ENCODE measurements at regions not wholly inside any gene's neighbourhood (a gene's known extent, or its start where the extent isn't known, plus 50 kb on each side); places are given as distances from the start of the nearest gene placed in this dataset.

DNA sequence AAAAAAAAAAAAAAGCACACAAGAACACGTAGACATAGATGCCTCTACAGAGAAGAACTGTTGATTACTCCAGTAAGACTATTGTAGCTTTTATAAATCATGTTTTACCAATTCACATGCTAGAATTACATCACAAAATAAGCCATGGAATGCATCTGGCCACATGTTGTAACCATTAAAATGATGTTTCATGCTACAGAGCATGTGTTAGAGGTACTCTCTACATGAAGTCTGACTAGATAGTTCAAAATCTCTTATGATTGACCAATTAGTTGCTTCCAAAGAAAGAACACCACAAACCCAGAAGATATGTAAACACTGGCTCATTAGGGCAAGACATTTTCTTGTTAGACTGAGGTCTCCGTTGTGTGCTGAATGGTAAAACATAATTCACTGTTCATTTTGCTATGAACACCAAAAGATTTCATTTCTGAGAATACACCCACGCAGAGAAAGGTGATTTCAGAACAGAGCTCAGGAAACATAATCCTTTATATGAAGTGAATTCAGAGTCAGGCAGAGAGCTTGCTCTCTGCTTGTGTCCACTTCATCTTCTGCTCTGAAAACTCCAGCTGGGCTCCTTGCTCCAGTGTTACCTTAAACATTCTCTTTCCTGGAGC, 411.4 kb upstream of the SOX9 start:
- H3K4me1 Mint-ChIP-seq (ENCODE audit: low read depth): no peaks in the 10 kb centered on the region
- H3K9me3 Mint-ChIP-seq: peaks cover 20% of the 10 kb centered on the region
- intact Hi-C loops (cut with micrococcal nuclease): no loop called here
- H3K36me3 Mint-ChIP-seq (ENCODE audit: low read depth): no peaks in the 10 kb centered on the region
- no peak overlapping the region for H3K27ac Mint-ChIP-seq
- no peak overlapping the region for H3K4me3 Mint-ChIP-seq (ENCODE audit: low read depth)
- no peak for DNase-seq (ENCODE audit: low spot score)
- no peaks in the 10 kb centered on the region for H3K27me3 Mint-ChIP-seq (ENCODE audit: low read depth)

DNA sequence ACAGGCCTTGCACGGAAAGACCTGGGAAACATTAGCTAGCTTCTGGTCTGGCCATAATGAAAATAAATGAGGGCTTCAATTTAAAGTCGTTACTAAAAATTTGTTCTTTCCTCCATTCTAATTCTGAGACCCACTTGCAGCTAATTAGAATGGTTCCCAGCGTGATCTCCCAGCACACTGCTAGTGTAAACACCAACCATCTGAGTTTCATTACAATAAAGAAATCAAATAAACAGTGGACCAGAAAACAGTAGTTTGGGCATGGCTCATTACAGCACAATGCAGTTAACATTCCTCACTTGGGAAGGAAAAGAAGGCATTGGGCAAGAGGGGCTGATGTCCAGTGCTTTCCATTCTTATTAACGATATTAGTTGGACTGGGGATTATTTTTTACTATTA, 410.9 kb upstream of the SOX9 start:
- no peak for DNase-seq (ENCODE audit: low spot score)
- Mint-ChIP-seq H3K4me1 (ENCODE audit: low read depth) (no peaks in the 10 kb centered on the region), H3K27me3 (ENCODE audit: low read depth) (no peaks in the 10 kb centered on the region), H3K27ac (no peak overlapping the region), H3K4me3 (ENCODE audit: low read depth) (no peak overlapping the region), H3K9me3 (peaks cover 20% of the 10 kb centered on the region), H3K36me3 (ENCODE audit: low read depth) (no peaks in the 10 kb centered on the region)
- intact Hi-C loops (cut with micrococcal nuclease): no loop called here

DNA sequence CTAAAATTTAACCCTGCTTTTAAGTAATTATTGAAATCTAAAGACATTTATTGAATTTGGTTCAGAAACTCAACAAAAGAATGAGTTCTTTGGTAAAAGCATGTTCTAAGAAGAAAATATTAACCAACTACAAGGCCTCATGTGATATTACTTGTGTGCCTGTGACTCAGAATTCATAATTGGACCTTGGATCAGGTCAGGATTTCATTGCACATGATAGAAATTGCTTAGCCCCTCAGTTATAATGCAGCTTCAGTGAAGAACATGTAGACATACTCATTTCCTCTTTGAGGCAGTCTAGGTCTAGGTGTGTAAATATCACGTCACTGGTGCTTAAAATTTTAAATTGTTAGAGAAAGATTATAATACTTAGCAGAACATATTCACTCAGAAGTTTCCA, 410.0 kb upstream of the SOX9 start:
- no peaks in the 10 kb centered on the region for H3K27me3 Mint-ChIP-seq (ENCODE audit: low read depth)
- no peaks in the 10 kb centered on the region for H3K4me1 Mint-ChIP-seq (ENCODE audit: low read depth)
- DNase-seq (ENCODE audit: low spot score): no peak
- peaks cover 27% of the 10 kb centered on the region for H3K9me3 Mint-ChIP-seq
- no peaks in the 10 kb centered on the region for H3K36me3 Mint-ChIP-seq (ENCODE audit: low read depth)
- no peak overlapping the region for H3K27ac Mint-ChIP-seq
- intact Hi-C loops (cut with micrococcal nuclease): no loop called here
- no peak overlapping the region for H3K4me3 Mint-ChIP-seq (ENCODE audit: low read depth)

DNA sequence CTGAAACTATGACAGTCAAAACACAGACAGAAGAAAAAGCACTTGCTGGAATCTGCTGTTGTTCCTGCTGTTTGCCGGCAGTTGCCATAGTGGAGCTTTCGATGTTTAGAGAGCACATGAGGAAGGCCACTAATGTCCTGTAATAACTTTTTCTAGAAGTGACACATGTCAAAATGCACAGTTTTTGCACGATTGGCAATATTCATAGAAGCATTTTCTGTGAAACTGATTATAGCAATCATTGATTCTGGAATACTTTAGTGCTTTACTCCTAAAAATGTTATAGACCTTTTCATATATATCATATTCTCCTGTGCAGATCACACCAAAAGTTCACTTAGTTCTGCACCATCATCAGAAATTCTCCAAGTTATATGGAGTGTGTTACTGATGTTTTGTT, 407.0 kb upstream of the SOX9 start:
- no peaks in the 10 kb centered on the region for H3K36me3 Mint-ChIP-seq (ENCODE audit: low read depth)
- H3K4me1 Mint-ChIP-seq (ENCODE audit: low read depth): no peaks in the 10 kb centered on the region
- peaks cover 30% of the 10 kb centered on the region for H3K9me3 Mint-ChIP-seq
- H3K27me3 Mint-ChIP-seq (ENCODE audit: low read depth): no peaks in the 10 kb centered on the region
- no peak overlapping the region for H3K27ac Mint-ChIP-seq
- DNase-seq (ENCODE audit: low spot score): no peak
- intact Hi-C loops (cut with micrococcal nuclease): no loop called here
- H3K4me3 Mint-ChIP-seq (ENCODE audit: low read depth): no peak overlapping the region

DNA sequence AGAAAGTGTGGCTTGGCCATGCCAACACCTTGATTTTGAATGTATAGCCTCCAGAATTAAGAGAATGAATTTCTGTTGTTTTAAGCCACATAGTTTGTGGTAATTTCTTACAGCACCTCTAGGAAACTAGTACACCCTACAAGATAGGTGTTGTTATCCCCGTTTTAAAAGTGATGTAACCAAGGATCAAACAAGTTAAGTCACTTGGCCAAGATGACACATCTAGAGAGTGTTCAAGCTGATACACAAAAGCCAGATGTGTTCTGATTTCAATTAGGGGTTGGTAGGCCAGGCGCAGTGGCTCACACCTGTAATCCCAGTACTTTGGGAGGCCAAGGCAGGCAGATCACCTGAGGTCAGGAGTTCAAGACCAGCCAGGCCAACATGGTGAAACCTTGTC, 396.5 kb upstream of the SOX9 start:
- no peaks in the 10 kb centered on the region for H3K4me1 Mint-ChIP-seq (ENCODE audit: low read depth)
- H3K27me3 Mint-ChIP-seq (ENCODE audit: low read depth): no peaks in the 10 kb centered on the region
- no peak for DNase-seq (ENCODE audit: low spot score)
- H3K36me3 Mint-ChIP-seq (ENCODE audit: low read depth): no peaks in the 10 kb centered on the region
- no peak overlapping the region for H3K27ac Mint-ChIP-seq
- intact Hi-C loops (cut with micrococcal nuclease): no loop called here
- peaks cover 23% of the 10 kb centered on the region for H3K9me3 Mint-ChIP-seq
- H3K4me3 Mint-ChIP-seq (ENCODE audit: low read depth): no peak overlapping the region

DNA sequence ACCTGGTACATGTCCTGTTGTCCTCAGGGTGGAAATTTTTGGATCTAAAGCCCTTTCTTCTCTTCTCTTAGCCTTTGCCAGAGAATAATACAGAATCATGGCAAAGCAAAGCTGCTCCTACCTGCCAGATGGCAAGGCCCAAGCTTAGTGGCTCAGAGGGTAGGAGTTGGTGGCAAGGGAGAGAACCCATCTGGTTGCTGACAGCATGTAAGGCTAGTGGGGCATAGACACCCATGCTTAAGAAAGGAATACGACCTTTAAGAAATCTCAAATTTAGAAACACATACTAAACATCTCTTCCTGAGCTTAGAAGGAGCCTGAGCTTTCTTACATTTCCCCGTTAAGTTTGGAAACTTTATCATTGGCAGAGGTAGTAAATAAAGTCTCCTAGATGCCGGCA, 395.0 kb upstream of the SOX9 start:
- no peak overlapping the region for H3K27ac Mint-ChIP-seq
- H3K36me3 Mint-ChIP-seq (ENCODE audit: low read depth): no peaks in the 10 kb centered on the region
- no peaks in the 10 kb centered on the region for H3K27me3 Mint-ChIP-seq (ENCODE audit: low read depth)
- H3K9me3 Mint-ChIP-seq: peaks cover 23% of the 10 kb centered on the region
- H3K4me1 Mint-ChIP-seq (ENCODE audit: low read depth): no peaks in the 10 kb centered on the region
- intact Hi-C loops (cut with micrococcal nuclease): no loop called here
- H3K4me3 Mint-ChIP-seq (ENCODE audit: low read depth): no peak overlapping the region
- no peak for DNase-seq (ENCODE audit: low spot score)

DNA sequence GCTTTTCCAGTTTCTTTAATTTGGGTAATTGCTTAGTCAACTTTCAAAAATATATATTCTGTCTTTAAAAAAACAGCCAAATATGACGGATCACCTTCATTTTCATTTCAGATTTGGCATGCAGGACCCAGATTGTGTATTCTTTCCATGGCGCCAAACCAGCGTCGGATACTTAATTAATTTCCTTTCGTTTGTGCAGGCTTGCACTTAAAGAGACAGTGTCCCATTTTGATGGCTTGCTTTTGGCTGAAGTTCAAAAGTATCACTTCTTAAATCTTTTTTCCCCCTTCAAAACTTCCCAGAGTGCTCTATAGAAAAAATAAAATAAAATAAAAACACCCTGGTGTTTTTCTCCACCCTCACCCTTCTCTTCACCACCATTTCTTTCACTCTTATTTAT, 394.5 kb upstream of the SOX9 start:
- H3K4me1 Mint-ChIP-seq (ENCODE audit: low read depth): no peaks in the 10 kb centered on the region
- no peak for DNase-seq (ENCODE audit: low spot score)
- H3K9me3 Mint-ChIP-seq: peaks cover 23% of the 10 kb centered on the region
- H3K4me3 Mint-ChIP-seq (ENCODE audit: low read depth): no peak overlapping the region
- H3K27ac Mint-ChIP-seq: no peak overlapping the region
- no peaks in the 10 kb centered on the region for H3K27me3 Mint-ChIP-seq (ENCODE audit: low read depth)
- no peaks in the 10 kb centered on the region for H3K36me3 Mint-ChIP-seq (ENCODE audit: low read depth)
- intact Hi-C loops (cut with micrococcal nuclease): no loop called here

DNA sequence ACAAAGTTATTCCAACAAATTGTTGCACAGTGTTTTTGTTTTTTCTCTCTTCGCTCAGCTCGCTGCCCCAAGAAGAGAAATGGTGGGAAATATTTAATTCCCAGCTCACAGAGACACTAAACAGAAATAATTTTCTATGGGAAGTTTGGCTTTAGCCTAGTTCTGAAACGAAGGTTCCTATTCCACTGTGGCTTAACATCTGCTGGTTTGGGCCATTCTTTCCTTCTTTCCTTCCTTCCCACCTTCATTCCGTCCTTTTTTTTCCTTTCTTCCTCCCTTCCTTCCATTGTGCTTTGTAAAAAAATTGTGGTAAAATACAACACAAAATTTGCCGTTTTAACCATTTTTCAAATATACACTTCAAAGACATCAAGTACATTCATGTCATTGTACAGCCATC, 393.5 kb upstream of the SOX9 start:
- Mint-ChIP-seq H3K27me3 (ENCODE audit: low read depth) (no peaks in the 10 kb centered on the region), H3K4me3 (ENCODE audit: low read depth) (no peak overlapping the region), H3K4me1 (ENCODE audit: low read depth) (no peaks in the 10 kb centered on the region), H3K36me3 (ENCODE audit: low read depth) (no peaks in the 10 kb centered on the region), H3K27ac (no peak overlapping the region), H3K9me3 (peaks cover 21% of the 10 kb centered on the region)
- no peak for DNase-seq (ENCODE audit: low spot score)
- intact Hi-C loops (cut with micrococcal nuclease): no loop called here

DNA sequence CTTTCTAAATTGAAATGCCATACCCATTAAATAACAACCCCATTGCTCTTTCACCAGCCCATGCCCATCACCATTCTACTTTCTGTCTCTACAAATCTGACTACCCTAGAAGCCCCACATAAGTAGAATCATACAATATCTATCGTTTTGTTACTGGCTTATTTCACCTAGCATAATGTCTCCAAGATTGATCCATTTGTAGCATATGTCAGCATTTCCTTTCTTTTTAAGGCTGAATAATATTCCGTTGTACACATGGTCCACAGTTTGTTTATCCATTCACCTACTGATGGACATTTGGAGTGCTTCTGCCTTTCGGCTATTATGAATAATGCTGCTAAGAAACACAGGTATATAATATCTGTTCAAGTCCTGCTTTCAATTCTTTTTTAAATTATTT, 393.1 kb upstream of the SOX9 start:
- Mint-ChIP-seq H3K36me3 (ENCODE audit: low read depth) (no peaks in the 10 kb centered on the region), H3K27me3 (ENCODE audit: low read depth) (no peaks in the 10 kb centered on the region), H3K9me3 (peaks cover 19% of the 10 kb centered on the region), H3K4me3 (ENCODE audit: low read depth) (no peak overlapping the region), H3K27ac (no peak overlapping the region), H3K4me1 (ENCODE audit: low read depth) (no peaks in the 10 kb centered on the region)
- no peak for DNase-seq (ENCODE audit: low spot score)
- intact Hi-C loops (cut with micrococcal nuclease): no loop called here

DNA sequence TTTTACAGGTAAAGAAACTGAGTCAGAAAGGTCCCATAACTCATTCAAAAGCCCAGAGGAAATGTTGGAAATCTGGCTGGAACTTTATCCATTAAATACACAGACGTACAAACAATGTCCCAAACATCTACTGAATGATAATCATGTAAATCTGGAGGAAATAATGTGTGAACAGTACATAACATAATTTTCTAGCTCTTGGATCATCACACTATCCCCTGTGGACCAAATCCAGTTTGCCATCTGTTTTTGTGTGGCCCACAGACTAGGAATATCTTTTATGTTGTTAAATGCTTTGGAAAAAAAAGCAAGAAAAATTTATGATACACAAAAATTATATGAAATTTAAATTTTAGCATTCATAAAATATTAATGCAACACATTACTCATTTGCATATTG, 389.9 kb upstream of the SOX9 start:
- Mint-ChIP-seq H3K27me3 (ENCODE audit: low read depth) (no peaks in the 10 kb centered on the region), H3K27ac (no peak overlapping the region), H3K4me1 (ENCODE audit: low read depth) (no peaks in the 10 kb centered on the region), H3K36me3 (ENCODE audit: low read depth) (no peaks in the 10 kb centered on the region), H3K4me3 (ENCODE audit: low read depth) (no peak overlapping the region), H3K9me3 (peaks cover 21% of the 10 kb centered on the region)
- DNase-seq (ENCODE audit: low spot score): no peak
- intact Hi-C loops (cut with micrococcal nuclease): no loop called here

DNA sequence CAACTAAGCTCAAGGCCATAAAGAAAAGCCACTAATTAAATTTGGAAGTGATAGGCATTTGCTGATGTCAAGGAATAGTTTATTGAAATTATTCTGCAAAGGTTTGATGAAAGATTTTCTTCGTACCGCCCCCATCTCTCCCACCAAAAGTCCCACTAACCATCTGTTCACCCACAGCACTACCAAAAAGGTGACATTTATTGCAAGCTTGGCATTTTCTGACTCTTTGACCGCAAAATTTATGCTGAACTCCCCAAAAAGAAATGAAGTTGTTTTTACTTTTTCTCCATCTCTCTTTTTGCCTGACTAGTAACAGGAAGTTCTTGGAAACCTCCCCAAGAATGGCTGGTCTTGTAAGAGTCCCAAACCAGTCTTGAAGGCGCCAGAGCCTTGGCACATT, 384.9 kb upstream of the SOX9 start:
- peaks cover 16% of the 10 kb centered on the region for H3K9me3 Mint-ChIP-seq
- H3K36me3 Mint-ChIP-seq (ENCODE audit: low read depth): no peaks in the 10 kb centered on the region
- H3K27me3 Mint-ChIP-seq (ENCODE audit: low read depth): no peaks in the 10 kb centered on the region
- H3K4me3 Mint-ChIP-seq (ENCODE audit: low read depth): no peak overlapping the region
- no peaks in the 10 kb centered on the region for H3K4me1 Mint-ChIP-seq (ENCODE audit: low read depth)
- no peak for DNase-seq (ENCODE audit: low spot score)
- no peak overlapping the region for H3K27ac Mint-ChIP-seq
- intact Hi-C loops (cut with micrococcal nuclease): no loop called here

DNA sequence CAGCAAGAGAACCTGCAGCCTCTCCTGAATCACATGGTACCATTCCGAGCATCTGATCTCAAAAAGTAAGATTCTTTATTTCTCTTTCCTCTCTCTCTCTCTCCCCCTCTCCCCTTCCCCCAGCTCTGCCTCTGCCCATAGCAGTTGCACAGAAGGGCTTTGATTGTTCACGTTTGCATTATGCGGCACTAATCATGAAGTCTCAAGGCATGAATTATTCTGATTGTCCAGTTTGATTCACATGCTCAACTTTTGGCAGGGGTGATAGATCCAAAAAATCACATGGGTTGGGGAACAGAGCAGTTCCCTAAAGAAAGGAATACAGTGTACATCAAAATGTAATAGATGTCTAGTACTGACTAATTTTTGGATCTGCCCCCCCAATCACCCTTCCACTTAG, 380.0 kb upstream of the SOX9 start:
- Mint-ChIP-seq H3K27me3 (ENCODE audit: low read depth) (no peaks in the 10 kb centered on the region), H3K4me1 (ENCODE audit: low read depth) (no peaks in the 10 kb centered on the region), H3K27ac (no peak overlapping the region), H3K9me3 (peaks cover 13% of the 10 kb centered on the region), H3K36me3 (ENCODE audit: low read depth) (no peaks in the 10 kb centered on the region), H3K4me3 (ENCODE audit: low read depth) (no peak overlapping the region)
- intact Hi-C loops (cut with micrococcal nuclease): no loop called here
- DNase-seq (ENCODE audit: low spot score): no peak

DNA sequence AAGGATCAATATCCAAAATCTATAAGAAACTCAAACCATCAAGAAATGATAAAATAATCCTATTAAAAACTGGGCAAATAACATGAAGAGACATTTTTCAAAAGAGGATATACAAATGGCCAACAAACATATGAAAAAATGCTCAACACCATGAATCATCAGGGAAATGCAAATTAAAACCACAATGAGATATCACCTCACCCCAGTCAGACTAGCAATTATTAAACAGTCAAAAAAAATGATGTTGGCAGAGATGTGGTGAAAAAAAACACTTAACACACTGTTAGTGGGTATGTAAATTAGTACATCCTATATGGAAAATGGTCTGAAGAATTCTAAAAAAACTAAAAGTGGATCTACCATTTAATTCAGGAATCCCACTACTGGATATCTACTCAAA, 379.0 kb upstream of the SOX9 start:
- Mint-ChIP-seq H3K27ac (no peak overlapping the region), H3K4me3 (ENCODE audit: low read depth) (no peak overlapping the region), H3K27me3 (ENCODE audit: low read depth) (no peaks in the 10 kb centered on the region), H3K4me1 (ENCODE audit: low read depth) (no peaks in the 10 kb centered on the region), H3K36me3 (ENCODE audit: low read depth) (no peaks in the 10 kb centered on the region), H3K9me3 (peaks cover 13% of the 10 kb centered on the region)
- intact Hi-C loops (cut with micrococcal nuclease): no loop called here
- DNase-seq (ENCODE audit: low spot score): no peak

DNA sequence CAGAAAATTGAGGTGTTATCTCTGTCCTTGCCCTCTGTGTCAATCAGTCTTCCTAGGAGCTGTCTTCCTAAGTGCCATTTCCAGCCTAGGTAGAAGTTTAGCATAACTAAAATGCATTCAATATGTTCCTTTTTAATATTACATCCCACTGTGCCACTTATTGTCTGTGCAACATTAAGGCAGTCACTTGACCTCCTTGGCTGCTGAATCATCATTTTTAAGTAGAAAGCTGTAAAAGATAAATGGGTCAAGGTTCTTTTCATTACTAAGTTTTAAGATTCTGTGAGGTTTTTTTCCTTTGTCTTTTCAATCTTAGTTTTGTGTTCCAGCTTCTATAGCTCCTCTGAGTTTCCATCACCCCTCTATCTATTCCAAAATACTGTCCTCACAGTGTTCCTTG, 371.9 kb upstream of the SOX9 start:
- Mint-ChIP-seq H3K4me1 (ENCODE audit: low read depth) (no peaks in the 10 kb centered on the region), H3K9me3 (no peaks in the 10 kb centered on the region), H3K4me3 (ENCODE audit: low read depth) (no peak overlapping the region), H3K27ac (no peak overlapping the region), H3K27me3 (ENCODE audit: low read depth) (no peaks in the 10 kb centered on the region), H3K36me3 (ENCODE audit: low read depth) (no peaks in the 10 kb centered on the region)
- intact Hi-C loops (cut with micrococcal nuclease): no loop called here
- DNase-seq (ENCODE audit: low spot score): no peak

Measured in activated T-helper 2 cell treated with anti-CD3 and anti-CD28 coated beads, Interferon-gamma antibody, Interleukin-2, Interleukin-4, amounts not matched to agents 10 μg/mL and 5 μg/mL and 100 μg/mL, durations not matched to agents 14 hours and 24 hours and 36 hours (primary cell).